ENCODE measurements at regions not wholly inside any gene's neighbourhood (a gene's known extent, or its start where the extent isn't known, plus 50 kb on each side); places are given as distances from the start of the nearest gene placed in this dataset.
"Not testable (repeated sequence)": the region's sequence is repeated elsewhere in the genome, so short reads cannot be mapped to it uniquely, and the experiment has no call there.

DNA sequence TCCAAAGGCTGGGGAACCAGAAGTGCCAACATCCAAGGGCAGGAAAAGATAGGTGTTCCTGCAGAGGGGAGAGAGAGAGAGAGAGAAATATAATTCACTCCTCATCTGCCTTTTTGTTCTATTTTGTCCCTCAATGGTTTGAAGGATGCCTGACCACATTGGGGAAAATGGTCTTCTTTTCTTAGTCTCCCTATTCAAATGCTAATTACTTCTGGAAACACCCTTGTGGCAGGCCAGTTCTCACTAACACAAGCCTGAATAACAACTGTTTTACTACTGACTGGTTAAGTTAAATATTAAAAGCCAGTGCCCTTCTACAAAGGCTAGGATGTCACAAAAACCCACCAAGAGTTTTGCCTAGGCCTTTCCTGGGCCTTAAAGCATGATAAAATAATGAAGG is 425.4 kb upstream of the HTR1E start:
- H3K4me3 Mint-ChIP-seq, result no peak overlapping the region
- no peaks in the 10 kb centered on the region for H3K27me3 Mint-ChIP-seq (ENCODE audit: low read depth)
- no peaks in the 10 kb centered on the region for H3K36me3 Mint-ChIP-seq (ENCODE audit: low read depth)
- H3K27ac Mint-ChIP-seq, result no peak overlapping the region
- H3K9me3 Mint-ChIP-seq, result no peaks in the 10 kb centered on the region
- no peaks in the 10 kb centered on the region for H3K4me1 Mint-ChIP-seq (ENCODE audit: low read depth)

GRCh38 chr6:86508230-86508629 is 429.1 kb upstream of the HTR1E start:
- Mint-ChIP-seq H3K4me1 (ENCODE audit: low read depth) (no peaks in the 10 kb centered on the region), H3K9me3 (no peaks in the 10 kb centered on the region), H3K27me3 (ENCODE audit: low read depth) (no peaks in the 10 kb centered on the region), H3K4me3 (no peak overlapping the region), H3K36me3 (ENCODE audit: low read depth) (no peaks in the 10 kb centered on the region), H3K27ac (no peak overlapping the region)

- peaks cover 5% of the 10 kb centered on the region for H3K9me3 Mint-ChIP-seq
- no peak overlapping the region for H3K4me3 Mint-ChIP-seq
- no peaks in the 10 kb centered on the region for H3K27me3 Mint-ChIP-seq (ENCODE audit: low read depth)
- no peaks in the 10 kb centered on the region for H3K36me3 Mint-ChIP-seq (ENCODE audit: low read depth)
- H3K4me1 Mint-ChIP-seq (ENCODE audit: low read depth), result no peaks in the 10 kb centered on the region
- no peak overlapping the region for H3K27ac Mint-ChIP-seq
Observed at GRCh38 chr6:86502497-86502896, 434.8 kb upstream of the HTR1E start.

DNA sequence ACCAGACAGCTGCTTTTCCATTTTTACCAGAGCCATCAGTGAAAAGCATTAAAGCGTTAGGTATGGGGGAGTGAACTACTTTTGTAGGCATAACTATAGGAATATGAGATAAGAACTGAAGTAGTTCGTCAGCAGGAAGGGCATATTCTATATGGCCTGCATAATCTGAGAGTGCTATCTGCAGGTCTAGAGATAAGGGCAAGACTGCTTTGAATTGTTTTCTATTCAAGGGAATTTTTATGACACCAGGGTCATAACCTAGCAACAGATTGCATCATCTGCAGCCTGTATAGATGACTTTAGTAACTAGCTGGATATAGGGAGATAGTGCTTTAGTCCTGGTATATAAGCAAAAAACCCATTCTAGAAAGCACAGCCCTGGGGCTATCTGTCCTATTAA is 437.3 kb upstream of the HTR1E start:
- no peak overlapping the region for H3K4me3 Mint-ChIP-seq
- no peaks in the 10 kb centered on the region for H3K27me3 Mint-ChIP-seq (ENCODE audit: low read depth)
- H3K36me3 Mint-ChIP-seq (ENCODE audit: low read depth), result no peaks in the 10 kb centered on the region
- peaks cover 16% of the 10 kb centered on the region for H3K9me3 Mint-ChIP-seq
- no peaks in the 10 kb centered on the region for H3K4me1 Mint-ChIP-seq (ENCODE audit: low read depth)
- no peak overlapping the region for H3K27ac Mint-ChIP-seq

GRCh38 chr6:86489042-86489441 is 448.3 kb upstream of the HTR1E start:
- not testable (repeated sequence) for H3K4me3 Mint-ChIP-seq; H3K27ac Mint-ChIP-seq; H3K27me3 Mint-ChIP-seq (ENCODE audit: low read depth); H3K9me3 Mint-ChIP-seq; H3K36me3 Mint-ChIP-seq (ENCODE audit: low read depth); H3K4me1 Mint-ChIP-seq (ENCODE audit: low read depth)

DNA sequence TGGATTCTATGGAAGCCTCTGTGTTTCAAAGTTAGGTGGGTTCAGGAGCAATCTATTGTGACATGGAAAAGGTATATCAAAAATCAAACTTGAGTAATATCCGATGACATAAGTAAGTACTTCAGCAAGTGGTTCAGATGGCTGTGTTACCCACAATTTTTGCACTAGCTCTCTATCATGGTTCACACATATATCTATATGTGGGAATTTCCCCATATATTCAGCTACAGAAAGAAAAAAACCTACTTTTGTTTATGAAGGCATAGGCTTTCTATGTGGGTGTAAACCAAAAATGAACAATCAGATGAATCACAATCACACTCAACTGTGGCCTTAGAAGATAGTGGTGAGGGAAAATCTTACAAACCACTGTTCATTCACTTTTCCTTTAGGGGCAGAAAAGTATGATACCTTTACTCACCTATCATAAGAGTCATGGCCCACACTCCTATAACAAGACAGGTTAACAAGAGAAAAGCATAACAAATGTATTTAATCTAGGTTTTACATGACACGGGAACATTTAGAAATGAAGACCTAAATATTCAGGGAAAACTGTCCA is 449.6 kb upstream of the HTR1E start:
- Mint-ChIP-seq H3K36me3 (ENCODE audit: low read depth) (no peaks in the 10 kb centered on the region), H3K27me3 (ENCODE audit: low read depth) (no peaks in the 10 kb centered on the region), H3K4me3 (no peak overlapping the region), H3K4me1 (ENCODE audit: low read depth) (no peaks in the 10 kb centered on the region), H3K9me3 (peaks cover 6% of the 10 kb centered on the region), H3K27ac (no peak overlapping the region)

DNA sequence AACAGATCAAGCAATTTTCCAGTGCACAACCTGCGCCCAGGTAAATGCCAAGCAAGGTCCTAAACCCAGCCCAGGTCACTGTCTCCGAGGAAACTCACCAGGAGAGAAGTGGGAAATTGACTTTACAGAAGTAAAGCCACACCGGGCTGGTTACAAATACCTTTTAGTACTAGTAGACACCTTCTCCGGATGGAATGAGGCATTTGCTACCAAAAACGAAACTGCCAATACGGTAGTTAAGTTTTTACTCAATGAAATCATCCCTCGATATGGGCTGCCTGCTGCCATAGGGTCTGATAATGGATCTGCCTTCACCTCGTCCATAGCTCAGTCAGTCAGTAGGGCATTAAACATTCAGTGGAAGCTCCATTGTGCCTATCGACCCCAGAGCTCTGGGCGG is 459.0 kb upstream of the HTR1E start:
- H3K4me3 Mint-ChIP-seq; H3K9me3 Mint-ChIP-seq; H3K36me3 Mint-ChIP-seq (ENCODE audit: low read depth); H3K27ac Mint-ChIP-seq; H3K27me3 Mint-ChIP-seq (ENCODE audit: low read depth); H3K4me1 Mint-ChIP-seq (ENCODE audit: low read depth): not testable (repeated sequence)

GRCh38 chr6:86477500-86478148 is 459.7 kb upstream of the HTR1E start:
- no peak overlapping the region for H3K27ac Mint-ChIP-seq
- H3K4me3 Mint-ChIP-seq, result no peak overlapping the region
- H3K9me3 Mint-ChIP-seq, result no peaks in the 10 kb centered on the region
- no peaks in the 10 kb centered on the region for H3K27me3 Mint-ChIP-seq (ENCODE audit: low read depth)
- no peaks in the 10 kb centered on the region for H3K36me3 Mint-ChIP-seq (ENCODE audit: low read depth)
- no peaks in the 10 kb centered on the region for H3K4me1 Mint-ChIP-seq (ENCODE audit: low read depth)

GRCh38 chr6:86476311-86476710 is 461.0 kb upstream of the HTR1E start:
- Mint-ChIP-seq H3K4me3 (no peak overlapping the region), H3K27ac (no peak overlapping the region), H3K27me3 (ENCODE audit: low read depth) (no peaks in the 10 kb centered on the region), H3K4me1 (ENCODE audit: low read depth) (no peaks in the 10 kb centered on the region), H3K36me3 (ENCODE audit: low read depth) (no peaks in the 10 kb centered on the region), H3K9me3 (no peaks in the 10 kb centered on the region)

GRCh38 chr6:86474081-86474480 is 463.2 kb upstream of the HTR1E start:
- no peaks in the 10 kb centered on the region for H3K27me3 Mint-ChIP-seq (ENCODE audit: low read depth)
- no peaks in the 10 kb centered on the region for H3K9me3 Mint-ChIP-seq
- H3K36me3 Mint-ChIP-seq (ENCODE audit: low read depth), result no peaks in the 10 kb centered on the region
- H3K4me3 Mint-ChIP-seq, result no peak overlapping the region
- no peaks in the 10 kb centered on the region for H3K4me1 Mint-ChIP-seq (ENCODE audit: low read depth)
- no peak overlapping the region for H3K27ac Mint-ChIP-seq

DNA sequence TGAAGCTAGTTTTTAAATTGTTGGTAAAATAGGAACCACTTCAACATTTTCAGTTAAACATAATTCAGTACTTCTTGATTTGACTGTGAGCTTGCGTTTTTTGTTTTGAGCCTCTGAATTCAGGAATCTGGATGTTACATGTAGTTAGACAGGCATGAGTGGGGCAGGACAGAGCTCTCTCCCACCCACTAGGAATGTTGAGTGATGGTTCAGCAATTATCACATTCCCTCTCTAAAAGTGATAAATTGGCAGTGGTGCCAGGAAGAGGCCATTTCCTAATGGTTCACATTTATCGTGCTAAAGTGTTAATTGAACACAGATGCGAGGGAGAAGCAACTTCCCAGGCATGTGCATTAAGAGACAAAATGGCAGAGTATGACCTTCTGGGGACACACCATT is 465.5 kb upstream of the HTR1E start:
- Mint-ChIP-seq H3K27ac (no peak overlapping the region), H3K36me3 (ENCODE audit: low read depth) (no peaks in the 10 kb centered on the region)

GRCh38 chr6:86459978-86460377 is 477.4 kb upstream of the HTR1E start:
- Mint-ChIP-seq H3K4me3 (no peak overlapping the region), H3K4me1 (ENCODE audit: low read depth) (no peaks in the 10 kb centered on the region), H3K36me3 (ENCODE audit: low read depth) (no peaks in the 10 kb centered on the region), H3K27me3 (ENCODE audit: low read depth) (no peaks in the 10 kb centered on the region), H3K27ac (no peak overlapping the region), H3K9me3 (peaks cover 7% of the 10 kb centered on the region)

More for the DNA sequence above, 465.5 kb upstream of the HTR1E start:
- H3K9me3 Mint-ChIP-seq, result no peaks in the 10 kb centered on the region
- H3K4me1 Mint-ChIP-seq (ENCODE audit: low read depth), result no peaks in the 10 kb centered on the region
- H3K27me3 Mint-ChIP-seq (ENCODE audit: low read depth), result no peaks in the 10 kb centered on the region
- H3K4me3 Mint-ChIP-seq, result no peak overlapping the region

DNA sequence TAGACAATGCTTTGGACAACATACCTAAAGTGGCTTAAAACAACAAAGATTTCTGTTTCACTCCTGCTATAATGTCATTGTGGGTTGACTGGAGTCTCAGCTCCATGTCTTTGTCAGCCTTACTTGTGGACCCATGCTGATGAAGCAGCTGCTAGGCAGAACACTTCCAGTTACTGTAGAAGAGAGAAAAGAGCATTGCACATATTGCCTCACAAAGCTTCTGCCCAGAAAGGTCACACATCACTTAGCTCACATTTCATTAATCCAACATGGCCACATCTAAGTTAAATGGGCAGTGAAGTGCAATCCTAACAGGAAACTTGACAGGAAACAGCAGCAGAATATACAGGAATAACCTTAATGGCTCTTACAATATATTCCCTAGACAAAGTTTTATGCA is 480.5 kb upstream of the HTR1E start:
- H3K27ac Mint-ChIP-seq, result no peak overlapping the region
- no peaks in the 10 kb centered on the region for H3K36me3 Mint-ChIP-seq (ENCODE audit: low read depth)
- H3K27me3 Mint-ChIP-seq (ENCODE audit: low read depth), result no peaks in the 10 kb centered on the region
- no peaks in the 10 kb centered on the region for H3K4me1 Mint-ChIP-seq (ENCODE audit: low read depth)
- peaks cover 20% of the 10 kb centered on the region for H3K9me3 Mint-ChIP-seq
- no peak overlapping the region for H3K4me3 Mint-ChIP-seq

DNA sequence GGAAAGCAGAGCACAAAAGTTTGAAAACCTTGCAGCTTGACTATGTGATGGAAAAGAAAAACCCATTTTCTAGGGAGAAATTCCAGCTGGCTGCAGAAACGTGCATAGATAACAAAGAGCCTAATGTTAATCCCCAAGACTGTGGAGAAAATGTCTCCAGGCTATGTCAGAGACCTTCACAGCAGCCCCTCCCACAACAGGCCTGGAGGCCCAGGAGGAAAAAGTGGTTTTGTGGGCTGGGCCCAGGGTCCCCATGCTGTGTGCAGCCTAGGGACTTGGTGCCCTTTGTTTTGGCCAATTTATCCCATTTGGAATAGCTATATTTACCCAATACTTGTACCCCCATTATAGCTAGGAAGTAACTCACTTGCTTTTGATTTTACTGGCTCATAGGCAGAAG is 484.1 kb upstream of the HTR1E start:
- no peaks in the 10 kb centered on the region for H3K4me1 Mint-ChIP-seq (ENCODE audit: low read depth)
- peaks cover 15% of the 10 kb centered on the region for H3K9me3 Mint-ChIP-seq
- H3K36me3 Mint-ChIP-seq (ENCODE audit: low read depth), result no peaks in the 10 kb centered on the region
- no peaks in the 10 kb centered on the region for H3K27me3 Mint-ChIP-seq (ENCODE audit: low read depth)
- H3K27ac Mint-ChIP-seq, result no peak overlapping the region
- H3K4me3 Mint-ChIP-seq, result no peak overlapping the region

- no peaks in the 10 kb centered on the region for H3K27me3 Mint-ChIP-seq (ENCODE audit: low read depth)
- no peak overlapping the region for H3K4me3 Mint-ChIP-seq
- no peaks in the 10 kb centered on the region for H3K4me1 Mint-ChIP-seq (ENCODE audit: low read depth)
- peaks cover 4% of the 10 kb centered on the region for H3K9me3 Mint-ChIP-seq
- no peaks in the 10 kb centered on the region for H3K36me3 Mint-ChIP-seq (ENCODE audit: low read depth)
- no peak overlapping the region for H3K27ac Mint-ChIP-seq
Observed at GRCh38 chr6:86448398-86448797, 488.9 kb upstream of the HTR1E start.

DNA sequence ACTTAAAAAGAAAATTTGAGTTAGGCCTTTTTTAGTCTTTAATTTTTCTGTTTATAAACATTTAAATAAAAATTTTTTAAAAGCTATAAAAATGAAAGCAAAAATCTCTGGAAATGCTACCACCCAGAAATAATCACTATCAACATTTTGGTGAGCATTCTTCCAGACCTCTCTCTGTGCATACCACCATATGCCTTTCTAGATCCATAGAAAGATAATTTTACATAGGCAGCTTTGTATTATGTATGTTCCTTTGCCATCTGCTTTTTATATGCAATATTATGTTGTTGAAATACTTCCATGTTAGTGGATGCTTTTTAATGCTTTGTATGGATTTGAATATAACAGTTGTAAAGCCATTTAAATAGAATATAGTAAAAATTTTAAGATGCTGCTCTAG is 496.7 kb upstream of the HTR1E start:
- Mint-ChIP-seq H3K36me3 (ENCODE audit: low read depth) (no peaks in the 10 kb centered on the region), H3K4me3 (no peak overlapping the region), H3K9me3 (no peaks in the 10 kb centered on the region), H3K4me1 (ENCODE audit: low read depth) (no peaks in the 10 kb centered on the region), H3K27me3 (ENCODE audit: low read depth) (no peaks in the 10 kb centered on the region), H3K27ac (no peak overlapping the region)

Data from T-helper 1 cell treated with Interleukin-12 subunit alpha and Interleukin-12 subunit beta and Interleukin-4 antibody, amounts not matched to agents 30 μg/mL and 1 μg/mL, for 36 hours (primary cell).